ENCODE measurements at regions not wholly inside any gene's neighbourhood (a gene's known extent, or its start where the extent isn't known, plus 50 kb on each side); places are given as distances from the start of the nearest gene placed in this dataset.

GRCh38 chr20:19078448-19079373, 133.7 kb upstream of the SLC24A3 start:
- no peak for DNase-seq

GRCh38 chr20:19079536-19080299, 132.7 kb upstream of the SLC24A3 start:
- DNase-seq, result no peak

GRCh38 chr20:19081937-19082336, 130.5 kb upstream of the SLC24A3 start:
- no peak for DNase-seq

- DNase-seq, result no peak
These were observed 129.3 kb upstream of the SLC24A3 start for GRCh38 chr20:19083136-19083621.

GRCh38 chr20:19090332-19090731, 122.1 kb upstream of the SLC24A3 start:
- no peak for DNase-seq

GRCh38 chr20:19094959-19095541, 117.4 kb upstream of the SLC24A3 start:
- DNase-seq, result no peak

GRCh38 chr20:19095762-19096161, 116.7 kb upstream of the SLC24A3 start:
- no peak for DNase-seq

GRCh38 chr20:19096843-19097242, 115.6 kb upstream of the SLC24A3 start:
- no peak for DNase-seq

- DNase-seq, result no peak
These were observed 114.3 kb upstream of the SLC24A3 start for GRCh38 chr20:19098117-19098516.

- DNase-seq, result no peak
These were observed 113.5 kb upstream of the SLC24A3 start for GRCh38 chr20:19098806-19099578.

- no peak for DNase-seq
These were observed 112.6 kb upstream of the SLC24A3 start for GRCh38 chr20:19099596-19100545.

GRCh38 chr20:19100975-19101374, 111.5 kb upstream of the SLC24A3 start:
- DNase-seq, result no peak

GRCh38 chr20:19104186-19104585, 108.3 kb upstream of the SLC24A3 start:
- DNase-seq, result no peak

GRCh38 chr20:19108155-19108554, 104.3 kb upstream of the SLC24A3 start:
- no peak for DNase-seq

GRCh38 chr20:19110285-19110684, 102.2 kb upstream of the SLC24A3 start:
- DNase-seq, result no peak

- no peak for DNase-seq
These were observed 101.5 kb upstream of the SLC24A3 start for GRCh38 chr20:19110881-19111460.

GRCh38 chr20:19112828-19113227, 99.6 kb upstream of the SLC24A3 start:
- no peak for DNase-seq

- no peak for DNase-seq
These were observed 99.0 kb upstream of the SLC24A3 start for GRCh38 chr20:19113343-19113930.

GRCh38 chr20:19114410-19114809, 98.0 kb upstream of the SLC24A3 start:
- no peak for DNase-seq

- no peak for DNase-seq
These were observed 96.9 kb upstream of the SLC24A3 start for GRCh38 chr20:19115581-19115980.

GRCh38 chr20:19120011-19120410, 92.4 kb upstream of the SLC24A3 start:
- DNase-seq, result no peak

Measured in retina (tissue), 1 donor.